Spleen (tissue), 7 donors: ENCODE measurements at regions not wholly inside any gene's neighbourhood (a gene's known extent, or its start where the extent isn't known, plus 50 kb on each side); places are given as distances from the start of the nearest gene placed in this dataset.

Source experiments
- POLR2A ChIP-seq, 3 donors: fragments of 450-650 bp; IDR thresholded peaks; one replicate each; pipeline ENCODE4 v1.5.1; 2017; ENCODE audit warnings: antibody characterized with exemption in 3 of 3, mild to moderate bottlenecking in 1 of 3
- TF ChIP-seq, protein P1 (sequence below), 11 experiments: fragments of 200-600 bp in 7 of 11; fragments of 450-650 bp in 4 of 11; sonication (generic) in 4 of 11; IDR thresholded peaks in 8 of 11; conservative IDR thresholded peaks in 3 of 11; 1 replicate in 7 of 11; 2 replicates in 4 of 11; pipeline versions ENCODE4 v1.4.0 to v1.8.0; 2016 to 2021; ENCODE audit warnings: antibody characterized with exemption in 11 of 11, inconsistent platforms in 4 of 11, mild to moderate bottlenecking in 1 of 11
- donor health status: DM: no; HTN: no; CAD: no; lungs with moderate emphysema.
- donor health status: DM: no; HTN: no; CAD: no.
- donor health status: DM: no; HTN: no; CAD: no.

DNA sequence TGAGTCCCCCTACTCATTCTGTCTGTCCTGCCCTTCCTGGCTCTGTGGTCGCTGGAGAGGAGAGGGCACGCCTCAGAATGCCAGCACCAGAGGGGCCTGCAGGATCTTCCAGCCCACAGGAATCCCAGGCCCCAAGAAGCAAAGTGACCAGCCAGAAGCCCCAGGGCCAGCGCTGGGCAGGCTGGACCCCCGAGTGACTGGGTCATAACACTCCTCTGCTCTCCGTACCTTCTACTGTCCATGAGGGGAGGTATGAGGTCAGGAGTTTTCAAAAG lies 102.6 kb upstream of the GPR26 start:
- TF ChIP-seq, protein P1, sequence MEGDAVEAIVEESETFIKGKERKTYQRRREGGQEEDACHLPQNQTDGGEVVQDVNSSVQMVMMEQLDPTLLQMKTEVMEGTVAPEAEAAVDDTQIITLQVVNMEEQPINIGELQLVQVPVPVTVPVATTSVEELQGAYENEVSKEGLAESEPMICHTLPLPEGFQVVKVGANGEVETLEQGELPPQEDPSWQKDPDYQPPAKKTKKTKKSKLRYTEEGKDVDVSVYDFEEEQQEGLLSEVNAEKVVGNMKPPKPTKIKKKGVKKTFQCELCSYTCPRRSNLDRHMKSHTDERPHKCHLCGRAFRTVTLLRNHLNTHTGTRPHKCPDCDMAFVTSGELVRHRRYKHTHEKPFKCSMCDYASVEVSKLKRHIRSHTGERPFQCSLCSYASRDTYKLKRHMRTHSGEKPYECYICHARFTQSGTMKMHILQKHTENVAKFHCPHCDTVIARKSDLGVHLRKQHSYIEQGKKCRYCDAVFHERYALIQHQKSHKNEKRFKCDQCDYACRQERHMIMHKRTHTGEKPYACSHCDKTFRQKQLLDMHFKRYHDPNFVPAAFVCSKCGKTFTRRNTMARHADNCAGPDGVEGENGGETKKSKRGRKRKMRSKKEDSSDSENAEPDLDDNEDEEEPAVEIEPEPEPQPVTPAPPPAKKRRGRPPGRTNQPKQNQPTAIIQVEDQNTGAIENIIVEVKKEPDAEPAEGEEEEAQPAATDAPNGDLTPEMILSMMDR (IDR thresholded peaks at IDR 0.05 in 8 of 11, conservative IDR thresholded peaks at IDR 0.05 in 3 of 11): no peak
- TF ChIP-seq POLR2A (IDR thresholded peaks at IDR 0.05): no peak
